H1 (cell line): ENCODE measurements at regions not wholly inside any gene's neighbourhood (a gene's known extent, or its start where the extent isn't known, plus 50 kb on each side); places are given as distances from the start of the nearest gene placed in this dataset.

ENCODE experiments used
- CBX5 ChIP-seq: fragments of 300-800, 300-1000 bp; sonication (generic); IDR thresholded peaks from 2 replicates; pipeline ENCODE4 v1.7.1; 2016; ENCODE audit warnings: antibody characterized with exemption, low read length, low read depth
- GABPA ChIP-seq: IDR thresholded peaks from 2 replicates; pipeline ENCODE4 v1.6.1; 2011; ENCODE audit warnings: mild to moderate bottlenecking, low read length, moderate library complexity, borderline replicate concordance; ENCODE audit not compliant: insufficient read depth
- GTF2F1 ChIP-seq: IDR thresholded peaks from 2 replicates; pipeline ENCODE4 v1.6.1; 2012; ENCODE audit warnings: low read depth, low read length, improper control_type of control experiment, borderline replicate concordance
- KDM4A ChIP-seq: IDR thresholded peaks from one replicate; pipeline ENCODE4 v1.7.1; 2012; ENCODE audit warnings: low read depth, mild to moderate bottlenecking, moderate library complexity, low read length, inconsistent platforms; ENCODE audit not compliant: severe bottlenecking
- POU5F1 ChIP-seq: IDR thresholded peaks from 2 replicates; pipeline ENCODE4 v1.6.1; 2011; ENCODE audit warnings: low read depth, mild to moderate bottlenecking, low read length, moderate library complexity
- TCF12 ChIP-seq: IDR thresholded peaks from 2 replicates; pipeline ENCODE4 v1.6.1; 2011; ENCODE audit warnings: low read depth, mild to moderate bottlenecking, low read length

DNA sequence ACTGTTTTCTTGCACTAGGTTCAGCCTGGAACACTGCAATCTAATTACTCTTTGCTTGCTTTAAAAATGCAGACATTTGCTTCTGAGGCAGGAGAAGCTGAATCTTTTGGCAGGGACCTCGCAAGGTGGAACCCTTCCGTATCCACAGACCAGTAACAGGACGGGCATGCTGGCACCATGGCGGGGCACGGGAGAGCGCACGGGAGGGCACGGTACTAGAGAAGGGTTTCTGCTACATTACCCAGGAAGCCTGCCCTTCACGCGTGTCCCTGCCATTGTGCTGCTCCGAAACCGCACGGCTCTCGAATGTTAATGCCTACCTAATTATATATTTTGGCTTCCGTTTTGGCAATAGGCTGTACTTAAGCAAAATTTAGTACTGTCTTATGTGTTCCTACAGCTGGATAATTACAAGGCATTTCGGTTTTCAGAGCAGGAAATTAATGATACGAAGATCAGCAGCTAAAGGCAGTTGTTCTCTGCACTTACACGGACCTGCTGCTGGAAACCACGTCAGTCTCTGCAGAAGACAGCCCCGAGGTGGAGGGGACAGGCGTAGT is 430.4 kb downstream of the IRS2 start (continued):
- TF ChIP-seq POU5F1 (no peak), GABPA (no peak), KDM4A (no peak), CBX5 (no peak), GTF2F1 (no peak), TCF12 (no peak)
